ENCODE measurements at regions not wholly inside any gene's neighbourhood (a gene's known extent, or its start where the extent isn't known, plus 50 kb on each side); places are given as distances from the start of the nearest gene placed in this dataset.

DNA sequence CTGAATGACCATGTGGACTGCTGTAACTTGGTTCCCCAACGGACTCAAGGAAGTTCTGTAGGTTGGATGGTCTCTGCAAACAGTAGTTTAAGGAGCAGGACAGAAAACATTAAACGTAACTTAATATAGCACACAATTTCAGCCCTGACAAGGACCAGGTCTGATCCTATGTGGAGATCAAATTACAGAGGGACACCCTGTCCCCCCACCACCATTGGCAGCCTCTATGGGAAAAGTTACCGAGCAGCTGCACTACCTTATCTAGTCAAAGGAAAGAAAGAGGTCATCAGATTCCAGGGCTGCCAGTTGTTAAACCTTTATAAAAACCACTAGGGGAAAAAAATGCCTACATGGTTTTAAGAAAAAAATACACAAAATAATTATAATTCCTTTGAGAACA is 191.5 kb upstream of the RSPO3 start:
- TF ChIP-seq, protein P1, sequence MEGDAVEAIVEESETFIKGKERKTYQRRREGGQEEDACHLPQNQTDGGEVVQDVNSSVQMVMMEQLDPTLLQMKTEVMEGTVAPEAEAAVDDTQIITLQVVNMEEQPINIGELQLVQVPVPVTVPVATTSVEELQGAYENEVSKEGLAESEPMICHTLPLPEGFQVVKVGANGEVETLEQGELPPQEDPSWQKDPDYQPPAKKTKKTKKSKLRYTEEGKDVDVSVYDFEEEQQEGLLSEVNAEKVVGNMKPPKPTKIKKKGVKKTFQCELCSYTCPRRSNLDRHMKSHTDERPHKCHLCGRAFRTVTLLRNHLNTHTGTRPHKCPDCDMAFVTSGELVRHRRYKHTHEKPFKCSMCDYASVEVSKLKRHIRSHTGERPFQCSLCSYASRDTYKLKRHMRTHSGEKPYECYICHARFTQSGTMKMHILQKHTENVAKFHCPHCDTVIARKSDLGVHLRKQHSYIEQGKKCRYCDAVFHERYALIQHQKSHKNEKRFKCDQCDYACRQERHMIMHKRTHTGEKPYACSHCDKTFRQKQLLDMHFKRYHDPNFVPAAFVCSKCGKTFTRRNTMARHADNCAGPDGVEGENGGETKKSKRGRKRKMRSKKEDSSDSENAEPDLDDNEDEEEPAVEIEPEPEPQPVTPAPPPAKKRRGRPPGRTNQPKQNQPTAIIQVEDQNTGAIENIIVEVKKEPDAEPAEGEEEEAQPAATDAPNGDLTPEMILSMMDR (IDR thresholded peaks at IDR 0.05) = no peak
- TF ChIP-seq EZH2 (IDR thresholded peaks at IDR 0.05) = no peak
- no peak for TF ChIP-seq EZH2phosphoT487 (IDR thresholded peaks at IDR 0.05)

All from neural progenitor cell (in vitro differentiated cells).